ENCODE measurements at regions not wholly inside any gene's neighbourhood (a gene's known extent, or its start where the extent isn't known, plus 50 kb on each side); places are given as distances from the start of the nearest gene placed in this dataset.

- Histone ChIP-seq H3K4me1 (ENCODE audit: insufficient read depth, low read length) (no peaks in the 10 kb centered on the region), H2BK15ac (ENCODE audit: low read depth, low read length) (no peak overlapping the region), H2AFZ (ENCODE audit: low read length) (no peak overlapping the region), H3K9me3 (ENCODE audit: control insufficient read depth, low read depth, low read length) (no peaks in the 10 kb centered on the region), H2BK20ac (ENCODE audit: low read depth, low read length, poor library complexity, severe bottlenecking) (no peak overlapping the region), H4K8ac (replicated peaks; ENCODE audit: insufficient read length, low read depth, low read length) (no peak overlapping the region), H4K20me1 (ENCODE audit: control insufficient read depth, insufficient read depth, insufficient read length) (no peaks in the 10 kb centered on the region), H3K79me2 (ENCODE audit: insufficient read depth, low read length) (no peaks in the 10 kb centered on the region), H3K18ac (ENCODE audit: insufficient read length, low read depth, low read length) (no peak overlapping the region), H4K5ac (ENCODE audit: insufficient read length, low read depth, low read length) (no peak overlapping the region), H3K4ac (ENCODE audit: low read depth, low read length) (no peak overlapping the region), H3T11ph (ENCODE audit: low read length) (no peak overlapping the region), H2AK5ac (ENCODE audit: insufficient read length, low read length) (no peak overlapping the region), H3K79me1 (ENCODE audit: insufficient read depth, low read depth, low read length, poor library complexity, severe bottlenecking) (no peaks in the 10 kb centered on the region), H3K14ac (ENCODE audit: insufficient read depth, low read length) (no peak overlapping the region), H4K91ac (ENCODE audit: insufficient read length, low read depth, low read length) (no peak overlapping the region), H3K27me3 (ENCODE audit: insufficient read depth, low read length) (no peaks in the 10 kb centered on the region), H3K23ac (ENCODE audit: insufficient read length, low read depth, low read length) (no peak overlapping the region), H3K4me2 (ENCODE audit: insufficient read depth, insufficient read length, low read length) (no peak overlapping the region), H3K27ac (ENCODE audit: insufficient read length, low read depth, low read length) (no peak overlapping the region), H2BK5ac (ENCODE audit: insufficient read length, low read length) (no peak overlapping the region), H3K23me2 (ENCODE audit: insufficient read length, low read depth, low read length, poor library complexity, severe bottlenecking) (no peaks in the 10 kb centered on the region), H2BK12ac (ENCODE audit: insufficient read length, low read depth, low read length) (no peak overlapping the region), H2BK120ac (ENCODE audit: low read depth, low read length, poor library complexity, severe bottlenecking) (no peak overlapping the region), H3K9ac (ENCODE audit: extremely low read depth, insufficient read length, low read length) (no peak overlapping the region), H3K56ac (ENCODE audit: insufficient read length, low read depth, low read length) (no peak overlapping the region)
- H3K27ac Mint-ChIP-seq: no peak overlapping the region
- TF ChIP-seq, protein P1, sequence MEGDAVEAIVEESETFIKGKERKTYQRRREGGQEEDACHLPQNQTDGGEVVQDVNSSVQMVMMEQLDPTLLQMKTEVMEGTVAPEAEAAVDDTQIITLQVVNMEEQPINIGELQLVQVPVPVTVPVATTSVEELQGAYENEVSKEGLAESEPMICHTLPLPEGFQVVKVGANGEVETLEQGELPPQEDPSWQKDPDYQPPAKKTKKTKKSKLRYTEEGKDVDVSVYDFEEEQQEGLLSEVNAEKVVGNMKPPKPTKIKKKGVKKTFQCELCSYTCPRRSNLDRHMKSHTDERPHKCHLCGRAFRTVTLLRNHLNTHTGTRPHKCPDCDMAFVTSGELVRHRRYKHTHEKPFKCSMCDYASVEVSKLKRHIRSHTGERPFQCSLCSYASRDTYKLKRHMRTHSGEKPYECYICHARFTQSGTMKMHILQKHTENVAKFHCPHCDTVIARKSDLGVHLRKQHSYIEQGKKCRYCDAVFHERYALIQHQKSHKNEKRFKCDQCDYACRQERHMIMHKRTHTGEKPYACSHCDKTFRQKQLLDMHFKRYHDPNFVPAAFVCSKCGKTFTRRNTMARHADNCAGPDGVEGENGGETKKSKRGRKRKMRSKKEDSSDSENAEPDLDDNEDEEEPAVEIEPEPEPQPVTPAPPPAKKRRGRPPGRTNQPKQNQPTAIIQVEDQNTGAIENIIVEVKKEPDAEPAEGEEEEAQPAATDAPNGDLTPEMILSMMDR (conservative IDR thresholded peaks at IDR 0.05): no peak
- DNase-seq: no peak
- H3K4me3 Mint-ChIP-seq: no peak overlapping the region
- no CpG with 5 or more reads among the region's 5 CpGs for WGBS (ENCODE audit: extremely low coverage, insufficient read length, low lambda C conversion rate)
- no peaks in the 10 kb centered on the region for H3K36me3 Mint-ChIP-seq (ENCODE audit: insufficient read depth in 1 of 3, low read depth in 3 of 3)
- no peaks in the 10 kb centered on the region for H3K27me3 Mint-ChIP-seq (ENCODE audit: low read depth)
- H3K9me3 Mint-ChIP-seq: no peaks in the 10 kb centered on the region; a peak in 1 of 5 replicates
- H3K4me1 Mint-ChIP-seq: peaks cover 7% of the 10 kb centered on the region in 2 experiments; a peak in 2 of 4 replicates
Observed at GRCh38 chr6:145405006-145405551, 330.2 kb downstream of the EPM2A start.

Measured in H9 (cell line).